Panc1 (cell line): ENCODE measurements at regions not wholly inside any gene's neighbourhood (a gene's known extent, or its start where the extent isn't known, plus 50 kb on each side); places are given as distances from the start of the nearest gene placed in this dataset.
"Not testable (repeated sequence)": the region's sequence is repeated elsewhere in the genome, so short reads cannot be mapped to it uniquely, and the experiment has no call there.

ENCODE experiments used
- POLR2AphosphoS5 ChIP-seq: IDR thresholded peaks from 2 replicates; pipeline ENCODE4 v1.6.1; 2012; ENCODE audit warnings: mild to moderate bottlenecking, low read depth, low read length, moderate library complexity
- SIN3A ChIP-seq: IDR thresholded peaks from 2 replicates; pipeline ENCODE4 v1.6.1; 2012; ENCODE audit warnings: low read depth, mild to moderate bottlenecking, low read length, moderate library complexity, borderline replicate concordance; ENCODE audit not compliant: insufficient read depth
- TCF7L2 ChIP-seq: IDR thresholded peaks from 2 replicates; pipeline ENCODE4 v1.6.1; 2011; ENCODE audit warnings: mild to moderate bottlenecking, low read depth, low read length, inconsistent platforms
- TF ChIP-seq, protein P1 (sequence below): fragments of 450-650 bp; IDR thresholded peaks from 2 replicates; pipeline ENCODE4 v1.5.1; 2017; ENCODE audit warnings: mild to moderate bottlenecking
- TF ChIP-seq, protein P2 (sequence below), 2 experiments: IDR thresholded peaks; 2 replicates each; pipeline ENCODE4 v1.6.1; 2011 to 2012; ENCODE audit warnings: low read depth in 2 of 2, control low read depth in 1 of 2, low read length in 1 of 2, mild to moderate bottlenecking in 1 of 2, moderate library complexity in 1 of 2; ENCODE audit not compliant: insufficient read depth in 1 of 2

DNA sequence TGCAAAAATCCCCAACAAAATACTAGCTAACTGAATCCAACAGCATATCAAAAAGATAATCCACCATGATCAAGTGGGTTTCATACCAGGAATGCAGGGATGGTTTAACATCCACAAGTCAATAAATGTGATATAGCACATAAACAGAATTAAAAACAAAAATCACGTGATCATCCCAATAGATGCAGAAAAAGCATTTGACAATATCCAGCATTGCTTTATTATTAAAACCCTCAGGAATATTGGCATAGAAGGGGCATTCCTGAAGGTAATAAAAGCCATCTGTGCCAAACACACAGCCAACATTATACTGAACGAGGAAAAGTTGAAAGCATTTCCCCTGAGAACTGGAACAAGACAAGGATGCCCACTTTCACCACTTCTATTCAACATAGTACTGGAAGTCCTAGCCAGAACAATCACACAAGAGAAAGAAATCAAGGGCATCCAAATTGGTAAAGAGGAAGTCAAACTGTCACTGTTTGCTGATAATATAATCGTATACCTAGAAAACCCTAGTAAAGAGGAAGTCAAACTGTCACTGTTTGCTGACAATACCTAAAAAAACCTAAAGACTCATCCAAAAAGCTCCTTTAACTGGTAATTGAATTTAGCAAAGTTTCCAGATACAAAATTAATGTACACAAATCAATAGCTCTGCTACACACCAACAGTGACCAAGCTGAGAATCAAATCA is 109.8 kb downstream of the RNASET2 start:
- TF ChIP-seq, protein P1, sequence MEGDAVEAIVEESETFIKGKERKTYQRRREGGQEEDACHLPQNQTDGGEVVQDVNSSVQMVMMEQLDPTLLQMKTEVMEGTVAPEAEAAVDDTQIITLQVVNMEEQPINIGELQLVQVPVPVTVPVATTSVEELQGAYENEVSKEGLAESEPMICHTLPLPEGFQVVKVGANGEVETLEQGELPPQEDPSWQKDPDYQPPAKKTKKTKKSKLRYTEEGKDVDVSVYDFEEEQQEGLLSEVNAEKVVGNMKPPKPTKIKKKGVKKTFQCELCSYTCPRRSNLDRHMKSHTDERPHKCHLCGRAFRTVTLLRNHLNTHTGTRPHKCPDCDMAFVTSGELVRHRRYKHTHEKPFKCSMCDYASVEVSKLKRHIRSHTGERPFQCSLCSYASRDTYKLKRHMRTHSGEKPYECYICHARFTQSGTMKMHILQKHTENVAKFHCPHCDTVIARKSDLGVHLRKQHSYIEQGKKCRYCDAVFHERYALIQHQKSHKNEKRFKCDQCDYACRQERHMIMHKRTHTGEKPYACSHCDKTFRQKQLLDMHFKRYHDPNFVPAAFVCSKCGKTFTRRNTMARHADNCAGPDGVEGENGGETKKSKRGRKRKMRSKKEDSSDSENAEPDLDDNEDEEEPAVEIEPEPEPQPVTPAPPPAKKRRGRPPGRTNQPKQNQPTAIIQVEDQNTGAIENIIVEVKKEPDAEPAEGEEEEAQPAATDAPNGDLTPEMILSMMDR: not testable (repeated sequence)
- TF ChIP-seq SIN3A, POLR2AphosphoS5, TCF7L2: not testable (repeated sequence)
- TF ChIP-seq, protein P2, sequence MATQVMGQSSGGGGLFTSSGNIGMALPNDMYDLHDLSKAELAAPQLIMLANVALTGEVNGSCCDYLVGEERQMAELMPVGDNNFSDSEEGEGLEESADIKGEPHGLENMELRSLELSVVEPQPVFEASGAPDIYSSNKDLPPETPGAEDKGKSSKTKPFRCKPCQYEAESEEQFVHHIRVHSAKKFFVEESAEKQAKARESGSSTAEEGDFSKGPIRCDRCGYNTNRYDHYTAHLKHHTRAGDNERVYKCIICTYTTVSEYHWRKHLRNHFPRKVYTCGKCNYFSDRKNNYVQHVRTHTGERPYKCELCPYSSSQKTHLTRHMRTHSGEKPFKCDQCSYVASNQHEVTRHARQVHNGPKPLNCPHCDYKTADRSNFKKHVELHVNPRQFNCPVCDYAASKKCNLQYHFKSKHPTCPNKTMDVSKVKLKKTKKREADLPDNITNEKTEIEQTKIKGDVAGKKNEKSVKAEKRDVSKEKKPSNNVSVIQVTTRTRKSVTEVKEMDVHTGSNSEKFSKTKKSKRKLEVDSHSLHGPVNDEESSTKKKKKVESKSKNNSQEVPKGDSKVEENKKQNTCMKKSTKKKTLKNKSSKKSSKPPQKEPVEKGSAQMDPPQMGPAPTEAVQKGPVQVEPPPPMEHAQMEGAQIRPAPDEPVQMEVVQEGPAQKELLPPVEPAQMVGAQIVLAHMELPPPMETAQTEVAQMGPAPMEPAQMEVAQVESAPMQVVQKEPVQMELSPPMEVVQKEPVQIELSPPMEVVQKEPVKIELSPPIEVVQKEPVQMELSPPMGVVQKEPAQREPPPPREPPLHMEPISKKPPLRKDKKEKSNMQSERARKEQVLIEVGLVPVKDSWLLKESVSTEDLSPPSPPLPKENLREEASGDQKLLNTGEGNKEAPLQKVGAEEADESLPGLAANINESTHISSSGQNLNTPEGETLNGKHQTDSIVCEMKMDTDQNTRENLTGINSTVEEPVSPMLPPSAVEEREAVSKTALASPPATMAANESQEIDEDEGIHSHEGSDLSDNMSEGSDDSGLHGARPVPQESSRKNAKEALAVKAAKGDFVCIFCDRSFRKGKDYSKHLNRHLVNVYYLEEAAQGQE (IDR thresholded peaks at IDR 0.05; ENCODE audit: insufficient read depth in 1 of 2, low read depth in 2 of 2, low read length in 1 of 2): not testable (repeated sequence)
